GM18909 (cell line): ENCODE measurements at regions not wholly inside any gene's neighbourhood (a gene's known extent, or its start where the extent isn't known, plus 50 kb on each side); places are given as distances from the start of the nearest gene placed in this dataset.

Source experiments
- ATAC-seq: cut with Tn5 transposase; IDR thresholded peaks from one replicate; pipeline ENCODE4 v1.9.1; 2021; ENCODE audit warnings: mild to moderate bottlenecking; ENCODE audit not compliant: unreplicated experiment, poor library complexity

GRCh38 chr2:40507432-40507831, 55.5 kb upstream of the SLC8A1 start:
- peak; percentile 82 for ATAC-seq

- no peak for ATAC-seq
Measured at GRCh38 chr2:40510304-40510703, 58.4 kb upstream of the SLC8A1 start.

GRCh38 chr2:40511661-40512213, 59.8 kb upstream of the SLC8A1 start:
- no peak for ATAC-seq

GRCh38 chr2:40512256-40512655, 60.4 kb upstream of the SLC8A1 start:
- no peak for ATAC-seq

GRCh38 chr2:40513201-40513600, 61.3 kb upstream of the SLC8A1 start:
- no peak for ATAC-seq

- no peak for ATAC-seq
Measured at GRCh38 chr2:40516604-40517003, 64.7 kb upstream of the SLC8A1 start.

- no peak for ATAC-seq
Measured at GRCh38 chr2:40528564-40528963, 76.7 kb upstream of the SLC8A1 start.

GRCh38 chr2:40531359-40531758, 79.5 kb upstream of the SLC8A1 start:
- no peak for ATAC-seq

- no peak for ATAC-seq
Measured at GRCh38 chr2:40534528-40534927, 82.6 kb upstream of the SLC8A1 start.

- no peak for ATAC-seq
Measured at GRCh38 chr2:40535972-40536371, 84.1 kb upstream of the SLC8A1 start.

GRCh38 chr2:40540026-40540425, 88.1 kb upstream of the SLC8A1 start:
- no peak for ATAC-seq

- ATAC-seq: no peak
Measured at GRCh38 chr2:40543381-40543780, 91.5 kb upstream of the SLC8A1 start.

GRCh38 chr2:40544072-40544471, 92.2 kb upstream of the SLC8A1 start:
- no peak for ATAC-seq

GRCh38 chr2:40545645-40546044, 93.8 kb upstream of the SLC8A1 start:
- no peak for ATAC-seq

GRCh38 chr2:40546439-40547191, 94.7 kb upstream of the SLC8A1 start:
- ATAC-seq: no peak

GRCh38 chr2:40548521-40548920, 96.6 kb upstream of the SLC8A1 start:
- ATAC-seq: no peak

- ATAC-seq: no peak
Measured at GRCh38 chr2:40550085-40550484, 98.2 kb upstream of the SLC8A1 start.

GRCh38 chr2:40551081-40551480, 99.2 kb upstream of the SLC8A1 start:
- no peak for ATAC-seq

- ATAC-seq: peak; percentile 90
Measured at GRCh38 chr2:40554665-40555294, 102.9 kb upstream of the SLC8A1 start.

- no peak for ATAC-seq
Measured at GRCh38 chr2:40556293-40556692, 104.4 kb upstream of the SLC8A1 start.

- no peak for ATAC-seq
Measured at GRCh38 chr2:40556739-40557138, 104.8 kb upstream of the SLC8A1 start.

GRCh38 chr2:40558761-40559160, 106.9 kb upstream of the SLC8A1 start:
- ATAC-seq: no peak
